Fibroblast of gingiva (primary cell): ENCODE measurements at regions not wholly inside any gene's neighbourhood (a gene's known extent, or its start where the extent isn't known, plus 50 kb on each side); places are given as distances from the start of the nearest gene placed in this dataset.
"Not testable (repeated sequence)": the region's sequence is repeated elsewhere in the genome, so short reads cannot be mapped to it uniquely, and the experiment has no call there.

Source experiments
- DNase-seq: peaks from one replicate; pipeline ENCODE4 v3.0.0-alpha.2; 2011; ENCODE audit warnings: low read depth

DNA sequence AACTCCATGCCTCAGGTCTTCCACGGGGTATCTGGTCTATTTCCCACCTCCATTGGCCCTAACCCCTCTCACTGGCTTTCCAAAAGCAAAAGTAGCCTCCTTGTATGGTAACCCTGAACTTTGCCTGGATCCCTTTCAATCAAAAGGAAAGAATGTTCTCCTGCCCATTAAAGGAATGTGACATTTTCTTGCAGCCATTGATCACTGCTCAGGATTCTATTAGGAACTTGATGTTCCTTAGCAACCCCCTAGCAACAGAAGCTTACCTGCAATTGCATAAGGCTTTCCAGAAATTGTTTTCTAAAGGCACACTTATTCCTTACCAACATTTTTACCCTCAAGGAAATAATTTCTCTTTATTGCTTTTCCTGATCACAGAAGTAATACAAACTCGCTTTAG lies 91.4 kb upstream of the AGAP1 start:
- no peak for DNase-seq

GRCh38 chr2:235405612-235406361 lies 88.1 kb upstream of the AGAP1 start:
- no peak for DNase-seq

DNA sequence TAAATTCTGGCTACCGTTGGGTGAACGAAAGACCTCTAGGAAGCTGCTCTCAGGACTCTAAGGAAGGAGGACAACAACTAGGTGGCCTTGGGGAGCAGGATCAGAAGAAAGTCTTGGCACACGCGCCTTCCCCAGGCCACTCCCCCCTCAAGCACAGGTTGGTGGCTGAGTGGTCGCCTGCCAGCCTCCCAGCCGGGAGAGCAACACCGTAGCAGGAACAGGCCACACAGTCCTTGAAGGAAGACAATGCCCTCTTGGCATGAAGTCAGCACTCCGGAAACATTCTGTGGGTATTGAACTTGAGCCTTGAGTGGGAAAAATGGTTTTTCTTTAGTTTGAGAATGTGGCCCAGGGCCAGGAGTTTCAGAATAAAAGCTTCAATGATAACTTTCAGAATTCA lies 87.4 kb upstream of the AGAP1 start:
- DNase-seq: no peak

- no peak for DNase-seq
Measured at GRCh38 chr2:235411905-235412485, 81.8 kb upstream of the AGAP1 start.

- DNase-seq: no peak
Measured at GRCh38 chr2:235413064-235413463, 80.8 kb upstream of the AGAP1 start.

DNA sequence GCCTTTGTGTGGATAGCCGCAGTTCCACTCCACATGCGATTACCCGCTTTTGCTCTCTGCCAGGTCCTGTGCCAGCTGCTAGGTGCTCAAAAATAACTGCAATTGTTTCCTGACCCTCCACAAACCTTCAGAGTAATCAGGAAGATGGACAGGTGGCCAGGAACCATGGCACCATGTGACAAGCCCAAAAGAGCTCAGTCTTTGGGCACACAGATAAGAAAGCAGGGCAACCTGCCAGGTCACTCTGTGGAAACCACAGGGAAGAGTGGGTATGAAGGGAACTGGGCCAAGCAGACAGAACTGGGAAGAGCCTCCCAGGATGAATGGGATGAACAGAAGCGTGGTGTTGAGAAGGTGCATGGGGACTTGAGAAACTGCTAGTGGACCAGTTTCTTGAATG lies 79.4 kb upstream of the AGAP1 start:
- DNase-seq: no peak

- peak; percentile 66 for DNase-seq
Measured at GRCh38 chr2:235416858-235417499, 76.9 kb upstream of the AGAP1 start.

GRCh38 chr2:235418918-235419317 lies 74.9 kb upstream of the AGAP1 start:
- DNase-seq: peak; percentile 17

- DNase-seq: no peak
Measured at GRCh38 chr2:235419996-235420395, 73.8 kb upstream of the AGAP1 start.

DNA sequence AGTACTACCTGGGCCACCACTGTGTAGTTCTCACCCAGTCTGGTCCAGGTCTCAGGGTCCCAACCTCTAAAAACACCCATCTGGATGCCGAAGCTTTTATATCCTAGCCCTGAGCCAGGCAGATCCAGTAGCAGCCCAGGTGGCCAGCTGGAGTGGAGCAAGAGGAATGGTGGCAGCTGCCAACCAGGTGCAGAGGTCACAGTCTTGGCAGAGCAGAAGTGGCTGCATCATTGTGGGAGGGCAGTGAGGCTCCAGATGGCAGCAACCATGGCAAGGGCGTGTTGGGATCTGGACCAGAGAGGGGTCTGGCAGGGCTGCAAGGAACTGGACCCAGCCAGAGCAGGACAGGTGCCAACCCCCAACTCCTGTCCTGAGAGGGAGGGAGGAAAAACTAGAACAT lies 72.2 kb upstream of the AGAP1 start:
- no peak for DNase-seq

DNA sequence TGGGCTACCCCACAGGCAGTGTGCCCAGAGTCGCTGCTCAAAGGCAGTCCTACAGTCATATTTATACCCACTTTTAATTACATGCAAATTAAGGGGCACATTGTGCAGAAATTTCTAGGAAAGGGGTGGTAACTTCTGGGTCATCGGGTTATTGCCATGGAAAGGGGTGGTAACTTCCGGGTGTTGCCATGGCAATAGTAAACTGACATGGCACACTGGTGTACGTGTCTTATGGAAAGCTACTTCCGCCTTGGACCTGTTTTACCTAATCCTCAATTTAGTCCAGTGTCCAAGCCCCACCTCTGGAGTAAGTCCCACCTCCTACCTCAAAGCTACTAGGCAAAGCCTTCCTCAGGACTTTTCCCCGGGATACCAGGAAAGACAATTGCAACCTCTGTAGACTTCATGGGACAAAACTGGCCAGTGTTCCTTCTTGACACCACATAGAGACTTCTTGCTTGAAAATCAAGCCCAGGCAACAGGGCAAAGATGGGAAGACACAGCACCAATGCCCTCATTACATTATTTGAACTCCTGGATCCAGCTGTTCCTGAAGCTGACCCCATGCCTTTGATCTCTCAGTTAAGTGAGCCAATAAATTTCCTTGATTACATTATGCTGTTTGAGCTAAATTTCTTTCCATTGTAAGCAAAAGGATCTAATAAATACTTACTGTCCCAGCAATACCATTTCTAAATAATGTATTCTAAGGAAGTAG lies 63.3 kb upstream of the AGAP1 start:
- DNase-seq: no peak

DNA sequence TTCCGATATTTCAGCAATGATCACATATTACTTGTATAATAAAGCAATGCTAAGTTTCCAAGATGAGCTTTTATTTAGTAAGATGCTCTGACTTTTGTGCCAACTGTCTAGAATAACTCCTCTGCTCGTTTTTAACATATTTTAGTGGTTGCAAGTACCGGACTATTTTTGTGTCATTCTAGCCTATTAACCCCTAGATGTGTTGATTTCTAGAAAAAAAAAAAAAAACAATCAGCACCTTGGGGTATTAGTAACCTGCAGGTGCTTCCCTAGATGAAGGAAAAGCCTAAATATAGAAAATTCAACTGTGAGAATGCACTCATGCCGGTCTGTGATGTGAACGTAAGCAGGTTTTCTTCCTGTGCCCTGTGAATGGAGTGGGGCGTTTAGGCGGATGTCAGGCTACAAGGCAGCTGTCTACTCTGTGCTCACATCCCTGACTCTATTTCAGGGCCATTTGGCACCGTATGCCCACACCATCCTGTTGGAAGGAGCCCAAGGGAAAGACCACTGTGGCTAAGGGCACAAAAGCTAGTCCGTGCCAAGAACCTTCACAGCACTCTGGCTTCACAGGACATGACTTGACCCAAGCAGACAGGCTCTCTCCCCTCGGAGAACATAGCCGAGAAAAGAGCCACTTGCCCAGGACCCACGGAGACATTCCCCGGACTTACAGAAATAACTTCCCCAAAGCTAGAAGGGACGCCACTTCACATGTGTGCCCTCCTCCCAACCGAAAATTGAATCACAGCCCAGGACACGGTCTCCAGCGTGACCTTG lies 60.9 kb upstream of the AGAP1 start:
- DNase-seq: no peak

- peak; percentile 49 for DNase-seq
Measured at GRCh38 chr2:235433860-235434259, 60.0 kb upstream of the AGAP1 start.

GRCh38 chr2:235439959-235440662 lies 53.7 kb upstream of the AGAP1 start:
- DNase-seq: no peak

GRCh38 chr2:235443580-235443979 lies 50.3 kb upstream of the AGAP1 start:
- not testable (repeated sequence) for DNase-seq
